DND-41 (cell line): ENCODE measurements at regions not wholly inside any gene's neighbourhood (a gene's known extent, or its start where the extent isn't known, plus 50 kb on each side); places are given as distances from the start of the nearest gene placed in this dataset.

Experiments used
- EZH2 ChIP-seq: IDR thresholded peaks from 3 replicates; pipeline ENCODE4 v1.6.1; 2012; ENCODE audit warnings: borderline replicate concordance, low read depth, mild to moderate bottlenecking, moderate library complexity, low read length, inconsistent platforms; ENCODE audit not compliant: severe bottlenecking
- TF ChIP-seq, protein P1 (sequence below): IDR thresholded peaks from 2 replicates; pipeline ENCODE4 v1.5.1; 2012; ENCODE audit warnings: borderline replicate concordance, low read length, moderate library complexity, mild to moderate bottlenecking; ENCODE audit not compliant: poor library complexity, severe bottlenecking; ENCODE audit errors: extremely low read depth

DNA sequence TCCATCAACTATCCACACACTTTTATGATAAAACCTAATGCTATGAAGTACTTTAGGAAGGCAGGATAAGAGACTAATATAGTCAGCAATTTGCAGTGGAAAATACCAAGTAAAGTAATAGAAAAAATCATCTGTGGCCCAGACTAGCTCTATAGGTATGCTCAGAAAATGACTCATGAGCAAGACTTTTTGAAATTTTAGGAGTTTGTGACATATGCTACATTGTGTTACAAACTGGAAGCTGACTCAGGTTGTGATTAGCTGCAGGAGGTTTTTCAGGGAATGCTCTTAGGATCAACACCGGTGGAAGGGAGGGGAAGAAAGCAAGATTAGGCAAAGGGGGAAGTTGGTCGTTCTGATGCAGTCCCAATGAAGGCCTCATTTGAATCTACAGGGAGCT lies 56.1 kb downstream of the FEZF1 start:
- TF ChIP-seq, protein P1, sequence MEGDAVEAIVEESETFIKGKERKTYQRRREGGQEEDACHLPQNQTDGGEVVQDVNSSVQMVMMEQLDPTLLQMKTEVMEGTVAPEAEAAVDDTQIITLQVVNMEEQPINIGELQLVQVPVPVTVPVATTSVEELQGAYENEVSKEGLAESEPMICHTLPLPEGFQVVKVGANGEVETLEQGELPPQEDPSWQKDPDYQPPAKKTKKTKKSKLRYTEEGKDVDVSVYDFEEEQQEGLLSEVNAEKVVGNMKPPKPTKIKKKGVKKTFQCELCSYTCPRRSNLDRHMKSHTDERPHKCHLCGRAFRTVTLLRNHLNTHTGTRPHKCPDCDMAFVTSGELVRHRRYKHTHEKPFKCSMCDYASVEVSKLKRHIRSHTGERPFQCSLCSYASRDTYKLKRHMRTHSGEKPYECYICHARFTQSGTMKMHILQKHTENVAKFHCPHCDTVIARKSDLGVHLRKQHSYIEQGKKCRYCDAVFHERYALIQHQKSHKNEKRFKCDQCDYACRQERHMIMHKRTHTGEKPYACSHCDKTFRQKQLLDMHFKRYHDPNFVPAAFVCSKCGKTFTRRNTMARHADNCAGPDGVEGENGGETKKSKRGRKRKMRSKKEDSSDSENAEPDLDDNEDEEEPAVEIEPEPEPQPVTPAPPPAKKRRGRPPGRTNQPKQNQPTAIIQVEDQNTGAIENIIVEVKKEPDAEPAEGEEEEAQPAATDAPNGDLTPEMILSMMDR = no peak
- no peak for TF ChIP-seq EZH2
